Heart right ventricle (tissue), 16 donors: ENCODE measurements at regions not wholly inside any gene's neighbourhood (a gene's known extent, or its start where the extent isn't known, plus 50 kb on each side); places are given as distances from the start of the nearest gene placed in this dataset.

ENCODE experiments used
- ATAC-seq, 8 donors: fragments of 200-7000 bp; cut with Tn5 transposase; one replicate each; pipeline ENCODE4 v1.9.1; 2020; ENCODE audit warnings: mild to moderate bottlenecking in 8 of 8, moderate library complexity in 8 of 8, moderate number of reproducible peaks in 1 of 8
- DNase-seq, 2 donors: peaks; one replicate each; pipeline ENCODE4 v3.0.0-alpha.2; 2020
- H3K27ac ChIP-seq, 10 donors: fragments of 200-600 bp; sonication (generic) in 2 of 10; one replicate each; pipeline versions ENCODE4 v1.5.0 to v1.8.0; 2020 to 2022; ENCODE audit warnings: mild to moderate bottlenecking in 3 of 10
- H3K27me3 ChIP-seq, 7 donors: fragments of 200-600 bp; one replicate each; pipeline ENCODE4 v1.8.0; 2021 to 2022; ENCODE audit warnings: mild to moderate bottlenecking in 2 of 7
- H3K36me3 ChIP-seq, 9 donors: fragments of 200-600 bp; sonication (generic) in 1 of 9; one replicate each; pipeline versions ENCODE4 v1.5.0 to v1.8.0; 2020 to 2022; ENCODE audit warnings: mild to moderate bottlenecking in 2 of 9
- H3K4me1 ChIP-seq, 9 donors: fragments of 200-600 bp; sonication (generic) in 1 of 9; one replicate each; pipeline versions ENCODE4 v1.5.0 to v1.8.0; 2020 to 2022; ENCODE audit warnings: mild to moderate bottlenecking in 4 of 9
- H3K4me3 ChIP-seq, 10 donors: fragments of 200-600 bp; sonication (generic) in 2 of 10; one replicate each; pipeline versions ENCODE4 v1.5.0 to v1.8.0; 2020 to 2022; ENCODE audit warnings: mild to moderate bottlenecking in 7 of 10, moderate library complexity in 2 of 10
- H3K9me3 ChIP-seq, 11 donors: fragments of 200-600 bp in 10 of 11; sonication (generic) in 2 of 11; one replicate each; pipeline versions ENCODE4 v1.5.0 to v1.8.0; 2013 to 2022; ENCODE audit warnings: mild to moderate bottlenecking in 2 of 11, control low read depth in 1 of 11, moderate library complexity in 1 of 11
- CTCF ChIP-seq, 9 donors: fragments of 200-600 bp; sonication (generic) in 2 of 9; IDR thresholded peaks; one replicate each; pipeline versions ENCODE4 v1.5.0 to v1.8.0; 2021 to 2022; ENCODE audit warnings: antibody characterized with exemption in 9 of 9, mild to moderate bottlenecking in 5 of 9, moderate library complexity in 1 of 9
- WGBS, 2 donors: extraction: QIAGEN DNeasy Blood & Tissue Kit; methylation state at CpG; one replicate each; pipeline ENCODE4 v1.1.7; 2013; ENCODE audit warnings: inconsistent platforms in 1 of 2; 5-methylcytosine and 5-hydroxymethylcytosine counted together
- intact Hi-C, 10 donors: fragments of 100-400 bp; cut with DNase I; formaldehyde crosslinking; loops; one replicate each; pipeline versions ENCODE4 v1.11.1 to v1.14.2; 2022
- donor health status: Arrhythmogenic right ventricular cardiomyopathy.
- donor health status: ischemic (EF 13 %, LVEDD 7.1; RV severe dilation, severe dysfunction).
- donor health status: healthy with polysubstance abuse.
- donor health status: DM: no; HTN: yes; CAD: no.
- donor health status: DM: no; HTN: no; CAD: no.
- donor health status: ischemic (EF 25% LVEDD 6.9; RV normal size, moderate dysfunction).
- donor health status: ischemic (EF 25% LVEDD 5.7; RV mildly dilated, moderate dysfunction).
- donor health status: healthy.
- donor health status: DM: yes; HTN: yes; CAD: no.
- donor health status: Ischemic cardiomyopathy.
- donor health status: ischemic (EF 35%, LVEDD 5.7; RV mildly dilated, moderate dysfunction).
- donor health status: nonischemic (EF 11% LVEDD 7.7; RV severe dilation, severe dysfunction).
- donor health status: DM: yes; HTN: yes; CAD: no.
- donor health status: PGD.
- donor health status: ischemic (EF 29% LVEDD 5.4; RV normal size, mild dysfunction).
- donor health status: nonischemic (EF 23%, LVEDD 6.1; RV moderate dilation, normal function).

- Histone ChIP-seq H3K4me1 (no peaks in the 10 kb centered on the region), H3K36me3 (no peaks in the 10 kb centered on the region), H3K9me3 (no peaks in the 10 kb centered on the region), H3K27ac (no peak overlapping the region), H3K27me3 (no peaks in the 10 kb centered on the region), H3K4me3 (no peak overlapping the region)
- TF ChIP-seq CTCF (IDR thresholded peaks at IDR 0.05) = no peak
- no peak for ATAC-seq
- no peak for DNase-seq
- 54% methylated on average over 5 of the region's 5 CpGs for WGBS, 2 donors
- intact Hi-C loops = no loop called here
These were observed 944.7 kb downstream of the SORCS3 start for GRCh38 chr10:105585753-105586152.

GRCh38 chr10:105585171-105585570 lies 944.1 kb downstream of the SORCS3 start:
- no peak for TF ChIP-seq CTCF (IDR thresholded peaks at IDR 0.05)
- ATAC-seq = no peak
- intact Hi-C loops = no loop called here

GRCh38 chr10:105579112-105579511 lies 938.0 kb downstream of the SORCS3 start:
- ATAC-seq (no peak), DNase-seq (no peak)
- Histone ChIP-seq H3K4me3 (no peak overlapping the region), H3K9me3 (peaks cover 0 to 25% (median 0%) of the 10 kb centered on the region in 11 donors), H3K4me1 (no peaks in the 10 kb centered on the region), H3K27ac (no peak overlapping the region), H3K36me3 (no peaks in the 10 kb centered on the region), H3K27me3 (no peaks in the 10 kb centered on the region)
- TF ChIP-seq CTCF (IDR thresholded peaks at IDR 0.05) = no peak
- WGBS, 2 donors = 86 to 91% methylated on average over 5 of the region's 5 CpGs
- intact Hi-C loops = no loop called here

More at GRCh38 chr10:105585171-105585570, 944.1 kb downstream of the SORCS3 start:
- no peaks in the 10 kb centered on the region for H3K27me3 ChIP-seq
- H3K4me3 ChIP-seq = no peak overlapping the region
- H3K36me3 ChIP-seq = no peaks in the 10 kb centered on the region
- DNase-seq = no peak
- H3K9me3 ChIP-seq = peaks cover 0 to under 1% (median 0%) of the 10 kb centered on the region in 11 donors
- H3K27ac ChIP-seq = no peak overlapping the region
- H3K4me1 ChIP-seq = no peaks in the 10 kb centered on the region

GRCh38 chr10:105577865-105578607 lies 936.9 kb downstream of the SORCS3 start:
- DNase-seq (no peak), ATAC-seq (no peak)
- Histone ChIP-seq H3K9me3 (peaks cover 0 to 34% (median 0%) of the 10 kb centered on the region in 11 donors), H3K4me3 (no peak overlapping the region), H3K4me1 (no peaks in the 10 kb centered on the region), H3K27me3 (no peaks in the 10 kb centered on the region), H3K27ac (no peak overlapping the region), H3K36me3 (no peaks in the 10 kb centered on the region)
- 23 to 48% methylated on average over 4 of the region's 4 CpGs for WGBS, 2 donors
- no peak for TF ChIP-seq CTCF (IDR thresholded peaks at IDR 0.05)
- intact Hi-C loops = no loop called here
